K562 (cell line): ENCODE measurements at regions not wholly inside any gene's neighbourhood (a gene's known extent, or its start where the extent isn't known, plus 50 kb on each side); places are given as distances from the start of the nearest gene placed in this dataset.

Source experiments
- ATAC-seq: fragments of 200-7000 bp; cut with Tn5 transposase; 3 replicates; pipeline ENCODE4 v1.9.1; 2020; ENCODE audit warnings: moderate library complexity
- BruUV-seq: library from RNA; stranded (reverse); fragments of 400-500 nt; replicated peaks from 2 replicates; lab custom pipeline; 2021; lab: Mats Ljungman, UMichigan
- CTCF ChIA-PET: fragments of 300-600 bp; formaldehyde crosslinking; extraction: SDS; loops from one replicate; lab custom pipeline; 2021; ENCODE audit warnings: low intra/inter-chr PET ratio; lab: Yijun Ruan, JAX
- POLR2A ChIA-PET: fragments of 300-600, 350-650 bp; sonication (Branson Sonifier 250); formaldehyde crosslinking; extraction: SDS; loops from one replicate; lab custom pipeline; 2021; ENCODE audit warnings: antibody characterized with exemption, inconsistent platforms; lab: Yijun Ruan, JAX
- DNase-seq, 4 experiments: peaks; one replicate each; pipeline versions ENCODE4 v3.0.0 to v3.0.0-alpha.2; 2011 to 2018; ENCODE audit warnings: low spot score in 3 of 4, mixed read lengths in 3 of 4; ENCODE audit errors: extremely low read depth in 1 of 4
- FAIRE-seq: peaks from 2 replicates; lab custom pipeline; 2011; peaks lifted over from hg19 to GRCh38; lab: Jason Lieb, UNC
- H2AFZ ChIP-seq: 2 replicates; pipeline ENCODE4 v1.6.0; 2011; ENCODE audit warnings: low read depth, low read length, control low read depth, inconsistent platforms
- H3K27ac ChIP-seq: fragments of 200-600 bp; 3 replicates; pipeline ENCODE4 v1.8.0; 2011; ENCODE audit warnings: low read depth, mild to moderate bottlenecking, control low read depth, inconsistent platforms, low read length, moderate library complexity, mixed read lengths; ENCODE audit errors: extremely low read depth
- H3K27me3 ChIP-seq, 2 experiments: fragments of 300-600 bp in 1 of 2; 2 replicates in 1 of 2; 3 replicates in 1 of 2; pipeline versions ENCODE4 v1.6.0 to v1.8.0; 2011; ENCODE audit warnings: inconsistent platforms in 2 of 2, low read length in 2 of 2, mild to moderate bottlenecking in 1 of 2, mixed read lengths in 1 of 2, moderate library complexity in 1 of 2; ENCODE audit not compliant: control insufficient read depth in 2 of 2, insufficient read depth in 2 of 2
- H3K36me3 ChIP-seq: fragments of 300-600 bp; 3 replicates; pipeline ENCODE4 v1.8.0; 2011; ENCODE audit warnings: mild to moderate bottlenecking, low read length, inconsistent platforms; ENCODE audit not compliant: control insufficient read depth, insufficient read depth
- H3K4me1 ChIP-seq, 2 experiments: fragments of 200-600 bp in 1 of 2; replicated peaks in 1 of 2; 2 replicates in 1 of 2; 3 replicates in 1 of 2; pipeline versions ENCODE4 v1.5.1 to v1.8.0; 2011; ENCODE audit warnings: inconsistent platforms in 2 of 2, low read length in 2 of 2, mild to moderate bottlenecking in 1 of 2, mixed read lengths in 1 of 2, moderate library complexity in 1 of 2; ENCODE audit not compliant: control insufficient read depth in 2 of 2, insufficient read depth in 2 of 2
- H3K4me2 ChIP-seq: 2 replicates; pipeline ENCODE4 v1.6.1; 2011; ENCODE audit warnings: low read length, control low read depth, inconsistent platforms, mixed read lengths; ENCODE audit not compliant: insufficient read depth
- H3K4me3 ChIP-seq: fragments of 200-600 bp; sonication (generic), shearing (Covaris generic); 2 replicates; pipeline ENCODE4 v1.5.1; 2016; ENCODE audit warnings: control low read depth, inconsistent platforms
- H3K79me2 ChIP-seq: fragments of 200-600 bp; 3 replicates; pipeline ENCODE4 v1.8.0; 2011; ENCODE audit warnings: low read length, inconsistent platforms; ENCODE audit not compliant: control insufficient read depth, insufficient read depth
- H3K9ac ChIP-seq, 2 experiments: 2 replicates each; pipeline versions ENCODE4 v1.6.0 to v1.6.1; 2011; ENCODE audit warnings: low read depth in 2 of 2, low read length in 2 of 2, control low read depth in 1 of 2, inconsistent platforms in 1 of 2, mild to moderate bottlenecking in 1 of 2, mixed read lengths in 1 of 2; ENCODE audit not compliant: insufficient read depth in 1 of 2
- H3K9me1 ChIP-seq: one replicate; pipeline ENCODE4 v1.6.0; 2011; ENCODE audit warnings: inconsistent platforms, mild to moderate bottlenecking, low read length, moderate library complexity; ENCODE audit not compliant: control insufficient read depth, insufficient read depth
- H3K9me3 ChIP-seq: replicated peaks from 2 replicates; pipeline ENCODE4 v1.5.1; 2011; ENCODE audit warnings: low read depth, low read length, inconsistent platforms; ENCODE audit not compliant: control insufficient read depth, insufficient read depth
- H4K20me1 ChIP-seq: replicated peaks from 2 replicates; pipeline ENCODE4 v1.6.1; 2011; ENCODE audit warnings: low read length, inconsistent platforms, mixed read lengths; ENCODE audit not compliant: control insufficient read depth, insufficient read depth
- BHLHE40 ChIP-seq: IDR thresholded peaks from 2 replicates; pipeline ENCODE4 v1.6.1; 2011; ENCODE audit warnings: low read length, improper control_type of control experiment
- BRD9 ChIP-seq: fragments of 450-650 bp; IDR thresholded peaks from 2 replicates; pipeline ENCODE4 v1.6.1; 2018; ENCODE audit warnings: low read depth; ENCODE audit not compliant: partially characterized antibody
- CBFA2T3 ChIP-seq: fragments of 450-650 bp; IDR thresholded peaks from 2 replicates; pipeline ENCODE4 v1.6.1; 2017
- MAZ ChIP-seq, 2 experiments: fragments of 450-650 bp in 1 of 2; sonication (generic) in 1 of 2; formaldehyde crosslinking; IDR thresholded peaks in 1 of 2; conservative IDR thresholded peaks in 1 of 2; 2 replicates each; pipeline versions ENCODE4 v1.4.0 to v1.5.0; 2020; ENCODE audit warnings: mild to moderate bottlenecking in 1 of 2, missing genetic modification reagents in 1 of 2
- PHF20 ChIP-seq: fragments of 450-650 bp; IDR thresholded peaks from 2 replicates; pipeline ENCODE4 v1.6.1; 2018; ENCODE audit not compliant: partially characterized antibody
- POLR2G ChIP-seq: fragments of 200-400 bp; formaldehyde crosslinking; IDR thresholded peaks from 2 replicates; pipeline ENCODE4 v1.6.1; 2017; ENCODE audit warnings: low read depth, mild to moderate bottlenecking, antibody characterized with exemption, low read length, moderate library complexity
- SIRT6 ChIP-seq: IDR thresholded peaks from one replicate; pipeline ENCODE4 v1.6.1; 2012; ENCODE audit warnings: low read depth, mild to moderate bottlenecking, control low read depth, inconsistent platforms, low read length, moderate library complexity
- SP2 ChIP-seq: IDR thresholded peaks from 2 replicates; pipeline ENCODE4 v1.6.1; 2011; ENCODE audit warnings: mild to moderate bottlenecking, low read depth, low read length, moderate library complexity; ENCODE audit not compliant: poor library complexity, severe bottlenecking; ENCODE audit errors: extremely low read depth
- TFE3 ChIP-seq: fragments of 450-650 bp; formaldehyde crosslinking; IDR thresholded peaks from 2 replicates; pipeline ENCODE4 v1.4.0; 2020; ENCODE audit warnings: mild to moderate bottlenecking, mixed read lengths
- ZNF217 ChIP-seq: sonication (generic); formaldehyde crosslinking; IDR thresholded peaks from 2 replicates; pipeline ENCODE4 v1.8.0; 2022; ENCODE audit warnings: mild to moderate bottlenecking, missing genetic modification reagents
- ZNF75A ChIP-seq: fragments of 450-650 bp; formaldehyde crosslinking; IDR thresholded peaks from 2 replicates; pipeline ENCODE4 v1.4.0; 2020; ENCODE audit warnings: mild to moderate bottlenecking
- ZNF764 ChIP-seq: fragments of 250-450 bp; sonication (Bioruptor Pico); IDR thresholded peaks from 2 replicates; pipeline ENCODE4 v1.4.0; 2020; ENCODE audit warnings: low read depth, mild to moderate bottlenecking, moderate library complexity
- WGBS: fragments of 100-300 bp; shearing (Covaris generic); methylation state at CpG from one replicate; pipeline ENCODE4 v1.1.6; 2016; ENCODE audit warnings: low coverage, mixed read lengths; ENCODE audit not compliant: insufficient coverage; ENCODE audit errors: missing lambda C conversion rate; 5-methylcytosine and 5-hydroxymethylcytosine counted together
- in situ Hi-C: fragments of 300-500 bp; cut with MboI; formaldehyde crosslinking; loops from 4 replicates; pipeline ENCODE4 v1.15.0; 2018; ENCODE audit warnings: inconsistent platforms, mixed read lengths
- intact Hi-C: fragments of 100-400 bp; cut with micrococcal nuclease; formaldehyde crosslinking; loops from 2 replicates; pipeline ENCODE4 v1.14.2; 2022

GRCh38 chr13:65932013-65932412 is 1298.1 kb downstream of the PCDH9 start:
- FAIRE-seq: no peak
- in situ Hi-C loops: no loop called here
- POLR2A ChIA-PET: interaction anchor here (0.6 kb wide), 1 partner anchor 1307 kb away, joined by 3 read pairs; no protein-coding TSS in a partner anchor
- TF ChIP-seq CBFA2T3: no peak
- no peak for TF ChIP-seq ZNF764 (CRISPR knock-in tag)
- no peak for TF ChIP-seq SP2
- TF ChIP-seq BHLHE40: no peak
- TF ChIP-seq SIRT6: no peak
- TF ChIP-seq BRD9: no peak
- TF ChIP-seq PHF20: no peak
- TF ChIP-seq ZNF217 (CRISPR knock-in tag): no peak
- no peak for TF ChIP-seq TFE3 (CRISPR knock-in tag)
- no peak for TF ChIP-seq MAZ (CRISPR knock-in tag; conservative IDR thresholded peaks at IDR 0.05 in 1 of 2, IDR thresholded peaks at IDR 0.05 in 1 of 2)
- no peak for TF ChIP-seq POLR2G
- no peak for TF ChIP-seq ZNF75A (CRISPR knock-in tag)
- Histone ChIP-seq H2AFZ (no peak overlapping the region), H3K79me2 (no peaks in the 10 kb centered on the region), H3K4me2 (no peak overlapping the region), H3K9me3 (no peaks in the 10 kb centered on the region), H3K9ac (no peak overlapping the region), H3K4me1 (no peaks in the 10 kb centered on the region), H3K36me3 (no peaks in the 10 kb centered on the region), H3K27ac (no peak overlapping the region), H4K20me1 (no peaks in the 10 kb centered on the region), H3K4me3 (no peak overlapping the region), H3K27me3 (no peaks in the 10 kb centered on the region), H3K9me1 (no peaks in the 10 kb centered on the region)
- CTCF ChIA-PET: no interaction called here
- BruUV-seq: no TSS peak
- 80% methylated on average over 1 of the region's 2 CpGs for WGBS
- no peak for ATAC-seq
- DNase-seq: no peak
- intact Hi-C loops: no loop called here
